ENCODE measurements at regions not wholly inside any gene's neighbourhood (a gene's known extent, or its start where the extent isn't known, plus 50 kb on each side); places are given as distances from the start of the nearest gene placed in this dataset.
A peak's percentile ranks its signal among the peaks of the same experiment; 100 is the strongest.

DNA sequence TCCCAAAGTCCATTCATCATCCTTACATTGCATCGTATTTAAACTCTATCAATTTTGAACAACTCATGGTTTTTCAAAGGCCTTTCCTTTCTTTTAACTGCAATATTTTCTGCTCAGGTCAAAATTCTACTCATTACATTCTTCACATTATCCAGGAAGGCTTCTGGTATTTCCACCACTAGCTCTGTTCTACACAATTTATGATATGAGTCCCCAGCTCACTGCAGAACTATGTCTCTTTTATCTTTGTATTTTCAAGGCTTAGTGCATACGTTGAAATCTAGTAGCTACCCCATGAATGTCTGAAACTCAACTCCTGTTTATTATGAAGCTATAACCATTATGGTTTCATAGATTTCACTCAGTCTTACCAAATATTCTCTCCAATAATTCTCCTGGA, 282.9 kb downstream of the DUSP6 start:
- Histone ChIP-seq H2BK15ac (ENCODE audit: low read depth, poor library complexity, severe bottlenecking) (no peak overlapping the region), H3K36me3 (ENCODE audit: control insufficient read depth in 1 of 2, insufficient read depth in 2 of 2, low read depth in 1 of 2, low read length in 2 of 2) (no peaks in the 10 kb centered on the region), H3K27me3 (ENCODE audit: control insufficient read depth in 1 of 2, insufficient read depth in 1 of 2, low read length in 2 of 2) (no peaks in the 10 kb centered on the region), H2BK5ac (ENCODE audit: low read depth, low read length, poor library complexity, severe bottlenecking) (no peak overlapping the region), H2AFZ (ENCODE audit: low read depth, low read length) (no peak overlapping the region), H3K23ac (ENCODE audit: low read length in 2 of 2) (no peak overlapping the region), H3K4me2 (ENCODE audit: low read length, poor library complexity, severe bottlenecking) (no peak overlapping the region), H3K4me1 (ENCODE audit: control insufficient read depth, insufficient read depth, low read depth, low read length) (no peaks in the 10 kb centered on the region), H2AK5ac (ENCODE audit: low read length, severe bottlenecking) (no peak overlapping the region), H3K4me3 (ENCODE audit: insufficient read depth in 1 of 2, low read depth in 1 of 2, low read length in 2 of 2) (no peak overlapping the region), H3K18ac (ENCODE audit: low read depth in 1 of 2, low read length in 2 of 2) (no peak overlapping the region), H3K27ac (ENCODE audit: low read length, poor library complexity, severe bottlenecking) (no peak overlapping the region), H4K8ac (ENCODE audit: low read length) (no peak overlapping the region), H3K4ac (ENCODE audit: low read depth in 1 of 2, low read length in 2 of 2) (no peak overlapping the region), H3K9me3 (ENCODE audit: control insufficient read depth, low read length) (no peaks in the 10 kb centered on the region), H2BK12ac (ENCODE audit: low read length in 2 of 2) (no peak overlapping the region), H3K9ac (ENCODE audit: low read length) (peak overlapping the region; percentile 85), H3K79me1 (replicated peaks; ENCODE audit: low read length, poor library complexity, severe bottlenecking) (no peaks in the 10 kb centered on the region), H3K14ac (ENCODE audit: low read length in 2 of 2) (no peak overlapping the region), H4K91ac (ENCODE audit: low read length) (no peak overlapping the region), H2BK120ac (ENCODE audit: low read depth, low read length) (no peak overlapping the region)
- no peak for DNase-seq
- 94% methylated on average over 2 of the region's 2 CpGs for WGBS

DNA sequence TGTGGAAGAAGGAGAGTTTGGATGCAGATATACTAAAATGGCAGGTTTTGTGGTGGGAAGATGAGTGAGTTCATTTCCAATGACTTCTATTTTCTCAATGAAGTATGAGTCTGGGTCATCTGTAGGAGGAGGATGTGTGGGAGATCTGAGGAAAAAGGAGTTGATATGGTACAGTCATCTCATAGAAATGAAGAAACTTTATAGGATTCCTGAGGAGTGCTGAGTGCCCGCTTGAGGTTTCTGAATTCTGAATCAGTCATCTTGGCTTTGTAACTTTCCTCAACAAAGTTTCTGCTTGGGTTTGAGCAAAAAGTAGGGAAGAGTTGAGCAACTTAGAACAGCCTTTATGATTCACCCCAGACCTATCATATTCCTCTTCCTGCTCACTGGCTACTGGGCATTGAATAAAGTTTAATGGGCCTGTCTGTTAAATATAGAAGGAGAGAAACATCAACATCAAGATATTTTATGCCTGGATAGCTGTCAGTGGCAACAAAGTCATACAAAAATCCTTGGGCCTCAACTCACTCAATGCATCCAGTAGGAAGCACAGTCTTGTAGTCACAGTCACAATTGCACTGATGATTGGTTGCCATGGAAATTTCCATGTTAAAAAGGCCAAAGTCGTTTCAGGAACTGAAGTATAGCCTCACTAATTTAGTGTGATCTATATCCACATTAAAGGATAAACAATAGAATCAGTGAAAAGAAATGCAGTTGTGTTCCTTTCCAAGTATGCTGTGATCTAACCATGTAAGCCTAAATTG, 284.7 kb downstream of the DUSP6 start:
- Histone ChIP-seq H3K9me3 (ENCODE audit: control insufficient read depth, low read length) (no peaks in the 10 kb centered on the region), H3K27ac (ENCODE audit: low read length, poor library complexity, severe bottlenecking) (peak overlapping the region; percentile 70), H4K8ac (ENCODE audit: low read length) (no peak overlapping the region), H3K4me3 (ENCODE audit: insufficient read depth in 1 of 2, low read depth in 1 of 2, low read length in 2 of 2) (no peak overlapping the region), H3K9ac (ENCODE audit: low read length) (peak overlapping the region; percentile 85), H3K23ac (ENCODE audit: low read length in 2 of 2) (no peak overlapping the region), H3K4me2 (ENCODE audit: low read length, poor library complexity, severe bottlenecking) (no peak overlapping the region), H3K14ac (ENCODE audit: low read length in 2 of 2) (no peak overlapping the region), H3K4me1 (ENCODE audit: control insufficient read depth, insufficient read depth, low read depth, low read length) (no peaks in the 10 kb centered on the region), H2BK120ac (ENCODE audit: low read depth, low read length) (no peak overlapping the region), H2AFZ (ENCODE audit: low read depth, low read length) (no peak overlapping the region), H3K18ac (ENCODE audit: low read depth in 1 of 2, low read length in 2 of 2) (no peak overlapping the region), H3K4ac (ENCODE audit: low read depth in 1 of 2, low read length in 2 of 2) (no peak overlapping the region), H3K27me3 (ENCODE audit: control insufficient read depth in 1 of 2, insufficient read depth in 1 of 2, low read length in 2 of 2) (no peaks in the 10 kb centered on the region), H2BK15ac (ENCODE audit: low read depth, poor library complexity, severe bottlenecking) (no peak overlapping the region), H2BK12ac (ENCODE audit: low read length in 2 of 2) (no peak overlapping the region), H3K79me1 (replicated peaks; ENCODE audit: low read length, poor library complexity, severe bottlenecking) (no peaks in the 10 kb centered on the region), H2BK5ac (ENCODE audit: low read depth, low read length, poor library complexity, severe bottlenecking) (no peak overlapping the region), H4K91ac (ENCODE audit: low read length) (no peak overlapping the region), H3K36me3 (ENCODE audit: control insufficient read depth in 1 of 2, insufficient read depth in 2 of 2, low read depth in 1 of 2, low read length in 2 of 2) (no peaks in the 10 kb centered on the region), H2AK5ac (ENCODE audit: low read length, severe bottlenecking) (no peak overlapping the region)
- DNase-seq: peak; percentile 56
- WGBS: 60% methylated on average over 1 of the region's 2 CpGs

DNA sequence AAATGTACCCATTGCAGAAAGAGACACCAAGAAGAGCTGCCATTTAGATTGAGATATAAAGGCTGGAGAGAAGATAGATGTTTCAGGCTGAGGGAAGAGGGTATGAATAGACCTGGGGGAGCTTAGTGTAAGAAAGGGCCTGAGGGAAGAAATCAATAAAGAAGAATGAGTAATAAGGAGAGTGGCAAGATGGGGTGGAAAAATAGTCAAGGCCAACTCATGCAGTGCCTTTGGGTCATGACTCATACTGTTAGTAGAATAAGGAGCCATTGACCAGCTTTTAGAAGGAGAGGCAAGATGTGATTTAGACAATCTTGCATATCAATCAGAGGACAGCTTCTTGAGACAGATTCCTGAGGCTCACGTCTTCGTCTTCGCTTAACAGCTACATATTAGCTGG, 287.5 kb downstream of the DUSP6 start:
- Histone ChIP-seq H3K4me1 (ENCODE audit: control insufficient read depth, insufficient read depth, low read depth, low read length) (peaks cover 1% of the 10 kb centered on the region), H3K4me2 (ENCODE audit: low read length, poor library complexity, severe bottlenecking) (no peak overlapping the region), H2AFZ (ENCODE audit: low read depth, low read length) (no peak overlapping the region), H2BK12ac (ENCODE audit: low read length in 2 of 2) (no peak overlapping the region), H4K8ac (ENCODE audit: low read length) (no peak overlapping the region), H2BK5ac (ENCODE audit: low read depth, low read length, poor library complexity, severe bottlenecking) (no peak overlapping the region), H3K18ac (ENCODE audit: low read depth in 1 of 2, low read length in 2 of 2) (no peak overlapping the region), H3K27ac (ENCODE audit: low read length, poor library complexity, severe bottlenecking) (peak overlapping the region; percentile 33), H3K27me3 (ENCODE audit: control insufficient read depth in 1 of 2, insufficient read depth in 1 of 2, low read length in 2 of 2) (no peaks in the 10 kb centered on the region), H3K4me3 (ENCODE audit: insufficient read depth in 1 of 2, low read depth in 1 of 2, low read length in 2 of 2) (no peak overlapping the region), H3K23ac (ENCODE audit: low read length in 2 of 2) (no peak overlapping the region), H3K36me3 (ENCODE audit: control insufficient read depth in 1 of 2, insufficient read depth in 2 of 2, low read depth in 1 of 2, low read length in 2 of 2) (no peaks in the 10 kb centered on the region), H3K9me3 (ENCODE audit: control insufficient read depth, low read length) (no peaks in the 10 kb centered on the region), H2AK5ac (ENCODE audit: low read length, severe bottlenecking) (peak overlapping the region; percentile 83), H3K14ac (ENCODE audit: low read length in 2 of 2) (peak overlapping the region in 1 of 2 experiments; percentile 70), H3K79me1 (replicated peaks; ENCODE audit: low read length, poor library complexity, severe bottlenecking) (no peaks in the 10 kb centered on the region), H4K91ac (ENCODE audit: low read length) (no peak overlapping the region), H2BK15ac (ENCODE audit: low read depth, poor library complexity, severe bottlenecking) (no peak overlapping the region), H3K4ac (ENCODE audit: low read depth in 1 of 2, low read length in 2 of 2) (no peak overlapping the region), H2BK120ac (ENCODE audit: low read depth, low read length) (no peak overlapping the region), H3K9ac (ENCODE audit: low read length) (peak overlapping the region; percentile 46)
- WGBS: 100% methylated on average over 3 of the region's 3 CpGs
- DNase-seq: peak; percentile 33

DNA sequence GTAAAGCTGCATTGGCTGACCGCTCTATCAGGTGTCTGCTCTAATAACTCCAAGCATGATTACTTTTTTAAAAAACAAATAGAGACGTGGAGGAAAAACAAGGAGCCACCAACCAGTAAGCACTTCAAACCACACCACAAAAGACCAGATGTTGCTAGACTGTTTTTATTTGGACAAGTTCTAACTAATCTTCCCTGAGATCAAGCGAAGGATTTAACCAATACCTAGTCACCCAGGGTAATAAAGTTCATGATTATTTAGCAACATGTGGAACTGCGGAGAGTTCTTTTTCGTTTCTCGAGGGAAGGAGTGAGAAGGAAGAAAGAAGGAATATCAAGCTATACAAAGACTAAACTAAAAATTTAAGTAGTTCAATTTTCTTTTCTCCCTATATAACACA, 288.1 kb downstream of the DUSP6 start:
- Histone ChIP-seq H3K27me3 (ENCODE audit: control insufficient read depth in 1 of 2, insufficient read depth in 1 of 2, low read length in 2 of 2) (no peaks in the 10 kb centered on the region), H3K4ac (ENCODE audit: low read depth in 1 of 2, low read length in 2 of 2) (no peak overlapping the region), H3K18ac (ENCODE audit: low read depth in 1 of 2, low read length in 2 of 2) (no peak overlapping the region), H2BK5ac (ENCODE audit: low read depth, low read length, poor library complexity, severe bottlenecking) (no peak overlapping the region), H3K23ac (ENCODE audit: low read length in 2 of 2) (no peak overlapping the region), H2AK5ac (ENCODE audit: low read length, severe bottlenecking) (peak overlapping the region; percentile 5), H3K4me2 (ENCODE audit: low read length, poor library complexity, severe bottlenecking) (no peak overlapping the region), H3K9me3 (ENCODE audit: control insufficient read depth, low read length) (no peaks in the 10 kb centered on the region), H3K27ac (ENCODE audit: low read length, poor library complexity, severe bottlenecking) (no peak overlapping the region), H4K91ac (ENCODE audit: low read length) (no peak overlapping the region), H2BK12ac (ENCODE audit: low read length in 2 of 2) (no peak overlapping the region), H3K36me3 (ENCODE audit: control insufficient read depth in 1 of 2, insufficient read depth in 2 of 2, low read depth in 1 of 2, low read length in 2 of 2) (no peaks in the 10 kb centered on the region), H3K9ac (ENCODE audit: low read length) (peak overlapping the region; percentile 46), H2BK15ac (ENCODE audit: low read depth, poor library complexity, severe bottlenecking) (no peak overlapping the region), H3K4me1 (ENCODE audit: control insufficient read depth, insufficient read depth, low read depth, low read length) (peaks cover 5% of the 10 kb centered on the region), H3K14ac (ENCODE audit: low read length in 2 of 2) (no peak overlapping the region), H3K79me1 (replicated peaks; ENCODE audit: low read length, poor library complexity, severe bottlenecking) (no peaks in the 10 kb centered on the region), H2AFZ (ENCODE audit: low read depth, low read length) (no peak overlapping the region), H4K8ac (ENCODE audit: low read length) (no peak overlapping the region), H3K4me3 (ENCODE audit: insufficient read depth in 1 of 2, low read depth in 1 of 2, low read length in 2 of 2) (no peak overlapping the region), H2BK120ac (ENCODE audit: low read depth, low read length) (no peak overlapping the region)
- no peak for DNase-seq
- 88% methylated on average over 2 of the region's 6 CpGs for WGBS
